GM23338 (cell line): ENCODE measurements at regions not wholly inside any gene's neighbourhood (a gene's known extent, or its start where the extent isn't known, plus 50 kb on each side); places are given as distances from the start of the nearest gene placed in this dataset.

ENCODE experiments used
- ATAC-seq: fragments of 200-7000 bp; cut with Tn5 transposase; 3 replicates; pipeline ENCODE4 v1.9.1; 2020
- DNase-seq: peaks from one replicate; pipeline ENCODE4 v3.0.0-alpha.2; 2015; ENCODE audit warnings: low spot score
- H2AFZ ChIP-seq: fragments of 200-600 bp; sonication (generic); 2 replicates; pipeline ENCODE4 v1.8.0; 2016; ENCODE audit warnings: antibody characterized with exemption, mild to moderate bottlenecking, moderate library complexity
- H3F3A ChIP-seq: fragments of 200-600 bp; sonication (generic); replicated peaks from 2 replicates; pipeline ENCODE4 v1.8.0; 2017; ENCODE audit warnings: antibody characterized with exemption, mixed run types, low read depth
- H3K27ac ChIP-seq: fragments of 200-600 bp; sonication (generic); 2 replicates; pipeline ENCODE4 v1.6.1; 2016; ENCODE audit warnings: low read depth
- H3K27me3 ChIP-seq: fragments of 200-600 bp; sonication (generic); 2 replicates; pipeline ENCODE4 v1.8.0; 2016; ENCODE audit warnings: mild to moderate bottlenecking, mixed run types, moderate library complexity; ENCODE audit not compliant: insufficient read depth
- H3K36me3 ChIP-seq: fragments of 200-600 bp; sonication (generic); 2 replicates; pipeline ENCODE4 v1.8.0; 2016; ENCODE audit warnings: mild to moderate bottlenecking; ENCODE audit not compliant: insufficient read depth
- H3K4me1 ChIP-seq: fragments of 200-600 bp; sonication (generic); 2 replicates; pipeline ENCODE4 v1.8.0; 2016; ENCODE audit warnings: mild to moderate bottlenecking, moderate library complexity; ENCODE audit not compliant: insufficient read depth
- H3K4me2 ChIP-seq: fragments of 200-600 bp; sonication (generic); 2 replicates; pipeline ENCODE4 v1.7.1; 2017; ENCODE audit warnings: mixed run types
- H3K4me3 ChIP-seq: fragments of 200-600 bp; sonication (generic); 2 replicates; pipeline ENCODE4 v1.6.1; 2016; ENCODE audit warnings: mixed run types
- H3K79me2 ChIP-seq: fragments of 200-600 bp; sonication (generic); replicated peaks from 2 replicates; pipeline ENCODE4 v1.8.0; 2017; ENCODE audit warnings: mild to moderate bottlenecking; ENCODE audit not compliant: insufficient read depth
- H3K9me2 ChIP-seq: fragments of 200-600 bp; sonication (generic); 2 replicates; pipeline ENCODE4 v1.8.0; 2017; ENCODE audit not compliant: insufficient read depth
- H4K20me1 ChIP-seq: fragments of 200-600 bp; sonication (generic); replicated peaks from 2 replicates; pipeline ENCODE4 v1.8.0; 2017; ENCODE audit warnings: mild to moderate bottlenecking; ENCODE audit not compliant: insufficient read depth
- H3K27ac Mint-ChIP-seq: 2 replicates; pipeline ENCODE4 v1.8.0; 2020; ENCODE audit warnings: inconsistent platforms, mild to moderate bottlenecking, moderate library complexity, mixed read lengths
- H3K27me3 Mint-ChIP-seq: 3 replicates; pipeline ENCODE4 v1.8.0; 2022; ENCODE audit warnings: low read depth, mild to moderate bottlenecking, moderate library complexity, mixed read lengths, inconsistent platforms; ENCODE audit not compliant: insufficient read depth, poor library complexity
- H3K36me3 Mint-ChIP-seq: 3 replicates; pipeline ENCODE4 v1.8.0; 2021; ENCODE audit warnings: low read depth, mild to moderate bottlenecking, inconsistent platforms, moderate library complexity, mixed read lengths
- H3K4me1 Mint-ChIP-seq: 3 replicates; pipeline ENCODE4 v1.8.0; 2020; ENCODE audit warnings: mild to moderate bottlenecking, inconsistent platforms, mixed read lengths
- H3K4me3 Mint-ChIP-seq: 3 replicates; pipeline ENCODE4 v1.8.0; 2021; ENCODE audit warnings: moderate library complexity, mild to moderate bottlenecking, inconsistent platforms, mixed read lengths
- H3K9me3 Mint-ChIP-seq: 3 replicates; pipeline ENCODE4 v1.8.0; 2020; ENCODE audit warnings: moderate library complexity, mild to moderate bottlenecking, inconsistent platforms, mixed read lengths
- CREB1 ChIP-seq: fragments of 250-450 bp; sonication (Bioruptor Pico); IDR thresholded peaks from 2 replicates; pipeline ENCODE4 v1.5.0; 2020; ENCODE audit warnings: low read depth, mild to moderate bottlenecking, moderate library complexity
- EZH2phosphoT487 ChIP-seq: fragments of 200-600 bp; sonication (generic); IDR thresholded peaks from one replicate; pipeline ENCODE4 v1.8.1; 2018; ENCODE audit warnings: antibody characterized with exemption; ENCODE audit not compliant: unreplicated experiment
- JUNB ChIP-seq: IDR thresholded peaks from one replicate; pipeline ENCODE4 v1.6.1; 2016; ENCODE audit warnings: antibody characterized with exemption; ENCODE audit not compliant: unreplicated experiment
- NANOG ChIP-seq: IDR thresholded peaks from 2 replicates; pipeline ENCODE4 v1.6.1; 2016; ENCODE audit warnings: antibody characterized with exemption, borderline replicate concordance
- POLR2AphosphoS5 ChIP-seq: IDR thresholded peaks from 2 replicates; pipeline ENCODE4 v1.6.1; 2016; ENCODE audit warnings: antibody characterized with exemption, low read depth
- REST ChIP-seq: IDR thresholded peaks from one replicate; pipeline ENCODE4 v1.6.1; 2018; ENCODE audit warnings: antibody characterized with exemption; ENCODE audit not compliant: unreplicated experiment
- STAT1 ChIP-seq: IDR thresholded peaks from one replicate; pipeline ENCODE4 v1.6.1; 2016; ENCODE audit warnings: antibody characterized with exemption; ENCODE audit not compliant: unreplicated experiment
- ZNF114 ChIP-seq: fragments of 250-450 bp; sonication (Bioruptor Pico); IDR thresholded peaks from 2 replicates; pipeline ENCODE4 v1.5.0; 2020; ENCODE audit warnings: mild to moderate bottlenecking, moderate library complexity
- ZNF331 ChIP-seq: fragments of 250-450 bp; sonication (Bioruptor Pico); IDR thresholded peaks from 2 replicates; pipeline ENCODE4 v1.5.0; 2020; ENCODE audit warnings: low read depth, mild to moderate bottlenecking, moderate library complexity
- ZNF462 ChIP-seq: fragments of 250-450 bp; sonication (Bioruptor Pico); IDR thresholded peaks from 2 replicates; pipeline ENCODE4 v1.5.0; 2020; ENCODE audit warnings: mild to moderate bottlenecking, moderate library complexity
- TF ChIP-seq, protein P1 (sequence below): IDR thresholded peaks from 2 replicates; pipeline ENCODE4 v1.6.1; 2016; ENCODE audit warnings: antibody characterized with exemption
- TF ChIP-seq, protein P2 (sequence below), 2 experiments: fragments of 200-600 bp in 1 of 2; sonication (generic) in 1 of 2; conservative IDR thresholded peaks; 2 replicates each; pipeline versions ENCODE4 v1.5.1 to v1.6.1; 2016 to 2017; ENCODE audit warnings: antibody characterized with exemption in 2 of 2, low read depth in 2 of 2, mild to moderate bottlenecking in 2 of 2, moderate library complexity in 1 of 2

- no peak overlapping the region for H3K27ac Mint-ChIP-seq
- H3K9me3 Mint-ChIP-seq, result no peaks in the 10 kb centered on the region
- H3K9me2 ChIP-seq, result no peaks in the 10 kb centered on the region
- no peaks in the 10 kb centered on the region for H4K20me1 ChIP-seq
- H3K27me3 Mint-ChIP-seq, result peaks cover 9% of the 10 kb centered on the region
- no peak for DNase-seq
- no peak overlapping the region for H3K27ac ChIP-seq
- no peak overlapping the region for H3K4me3 Mint-ChIP-seq
- H3K4me3 ChIP-seq, result no peak overlapping the region
- H2AFZ ChIP-seq, result no peak overlapping the region
- no peaks in the 10 kb centered on the region for H3K36me3 ChIP-seq
- H3K4me1 Mint-ChIP-seq, result no peaks in the 10 kb centered on the region
- H3K79me2 ChIP-seq, result no peaks in the 10 kb centered on the region
- no peaks in the 10 kb centered on the region for H3K36me3 Mint-ChIP-seq
- H3K27me3 ChIP-seq, result no peaks in the 10 kb centered on the region
- TF ChIP-seq CREB1 (CRISPR knock-in tag) (no peak), REST (no peak), ZNF331 (CRISPR knock-in tag) (no peak), NANOG (no peak), EZH2phosphoT487 (no peak), POLR2AphosphoS5 (no peak), JUNB (no peak), ZNF462 (CRISPR knock-in tag) (no peak), ZNF114 (CRISPR knock-in tag) (no peak), STAT1 (no peak)
- TF ChIP-seq, protein P1, sequence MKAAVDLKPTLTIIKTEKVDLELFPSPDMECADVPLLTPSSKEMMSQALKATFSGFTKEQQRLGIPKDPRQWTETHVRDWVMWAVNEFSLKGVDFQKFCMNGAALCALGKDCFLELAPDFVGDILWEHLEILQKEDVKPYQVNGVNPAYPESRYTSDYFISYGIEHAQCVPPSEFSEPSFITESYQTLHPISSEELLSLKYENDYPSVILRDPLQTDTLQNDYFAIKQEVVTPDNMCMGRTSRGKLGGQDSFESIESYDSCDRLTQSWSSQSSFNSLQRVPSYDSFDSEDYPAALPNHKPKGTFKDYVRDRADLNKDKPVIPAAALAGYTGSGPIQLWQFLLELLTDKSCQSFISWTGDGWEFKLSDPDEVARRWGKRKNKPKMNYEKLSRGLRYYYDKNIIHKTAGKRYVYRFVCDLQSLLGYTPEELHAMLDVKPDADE, result no peak
- TF ChIP-seq, protein P2, sequence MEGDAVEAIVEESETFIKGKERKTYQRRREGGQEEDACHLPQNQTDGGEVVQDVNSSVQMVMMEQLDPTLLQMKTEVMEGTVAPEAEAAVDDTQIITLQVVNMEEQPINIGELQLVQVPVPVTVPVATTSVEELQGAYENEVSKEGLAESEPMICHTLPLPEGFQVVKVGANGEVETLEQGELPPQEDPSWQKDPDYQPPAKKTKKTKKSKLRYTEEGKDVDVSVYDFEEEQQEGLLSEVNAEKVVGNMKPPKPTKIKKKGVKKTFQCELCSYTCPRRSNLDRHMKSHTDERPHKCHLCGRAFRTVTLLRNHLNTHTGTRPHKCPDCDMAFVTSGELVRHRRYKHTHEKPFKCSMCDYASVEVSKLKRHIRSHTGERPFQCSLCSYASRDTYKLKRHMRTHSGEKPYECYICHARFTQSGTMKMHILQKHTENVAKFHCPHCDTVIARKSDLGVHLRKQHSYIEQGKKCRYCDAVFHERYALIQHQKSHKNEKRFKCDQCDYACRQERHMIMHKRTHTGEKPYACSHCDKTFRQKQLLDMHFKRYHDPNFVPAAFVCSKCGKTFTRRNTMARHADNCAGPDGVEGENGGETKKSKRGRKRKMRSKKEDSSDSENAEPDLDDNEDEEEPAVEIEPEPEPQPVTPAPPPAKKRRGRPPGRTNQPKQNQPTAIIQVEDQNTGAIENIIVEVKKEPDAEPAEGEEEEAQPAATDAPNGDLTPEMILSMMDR (conservative IDR thresholded peaks at IDR 0.05; ENCODE audit: low read depth in 2 of 2), result no peak
- ATAC-seq, result no peak
- H3K4me2 ChIP-seq, result no peak overlapping the region
- H3K4me1 ChIP-seq, result no peaks in the 10 kb centered on the region
- H3F3A ChIP-seq, result no peaks in the 10 kb centered on the region
These were observed 81.4 kb upstream of the SEZ6L start for GRCh38 chr22:26087816-26088215.
